Calu3 (cell line): ENCODE measurements at regions not wholly inside any gene's neighbourhood (a gene's known extent, or its start where the extent isn't known, plus 50 kb on each side); places are given as distances from the start of the nearest gene placed in this dataset.
"Not testable (repeated sequence)": the region's sequence is repeated elsewhere in the genome, so short reads cannot be mapped to it uniquely, and the experiment has no call there.

ENCODE experiments used
- BruUV-seq: library from RNA; stranded (reverse); fragments of 400-500 nt; replicated peaks from 2 replicates; lab custom pipeline; 2021; lab: Mats Ljungman, UMichigan
- CTCF ChIA-PET: fragments of 300-600 bp; sonication (Branson Sonifier 250); formaldehyde crosslinking; loops from one replicate; lab custom pipeline; 2022; ENCODE audit warnings: antibody characterized with exemption; lab: Charles Lee
- DNase-seq: peaks from one replicate; pipeline ENCODE4 v3.0.0; 2022
- H3K27ac Mint-ChIP-seq: one replicate; pipeline ENCODE4 v1.8.0; 2022; ENCODE audit warnings: mixed read lengths; ENCODE audit not compliant: unreplicated experiment
- H3K27me3 Mint-ChIP-seq: one replicate; pipeline ENCODE4 v1.8.0; 2022; ENCODE audit warnings: mixed read lengths; ENCODE audit not compliant: unreplicated experiment
- H3K36me3 Mint-ChIP-seq: one replicate; pipeline ENCODE4 v1.8.0; 2022; ENCODE audit warnings: mild to moderate bottlenecking, moderate library complexity, mixed read lengths; ENCODE audit not compliant: insufficient read depth, unreplicated experiment
- H3K4me1 Mint-ChIP-seq: one replicate; pipeline ENCODE4 v1.8.0; 2022; ENCODE audit warnings: mild to moderate bottlenecking, low read depth, mixed read lengths; ENCODE audit not compliant: unreplicated experiment
- H3K4me3 Mint-ChIP-seq: one replicate; pipeline ENCODE4 v1.8.0; 2022; ENCODE audit warnings: mild to moderate bottlenecking, low read depth, moderate library complexity, mixed read lengths; ENCODE audit not compliant: unreplicated experiment
- H3K9me3 Mint-ChIP-seq: one replicate; pipeline ENCODE4 v1.8.0; 2022; ENCODE audit warnings: low read depth, mixed read lengths; ENCODE audit not compliant: unreplicated experiment
- CTCF ChIP-seq: fragments of 200-600 bp; IDR thresholded peaks from one replicate; pipeline ENCODE4 v1.8.0; 2022; ENCODE audit warnings: antibody characterized with exemption; ENCODE audit not compliant: unreplicated experiment
- intact Hi-C: fragments of 100-400 bp; cut with micrococcal nuclease; formaldehyde crosslinking; loops from one replicate; pipeline ENCODE4 v1.10.0; 2022; ENCODE audit not compliant: unreplicated experiment

- no peak overlapping the region for H3K27ac Mint-ChIP-seq
- CTCF ChIA-PET: no interaction called here
- DNase-seq: no peak
- no peaks in the 10 kb centered on the region for H3K4me1 Mint-ChIP-seq
- peaks cover 13% of the 10 kb centered on the region for H3K9me3 Mint-ChIP-seq
- no peak overlapping the region for H3K4me3 Mint-ChIP-seq
- no peak for TF ChIP-seq CTCF
- no TSS peak for BruUV-seq
- intact Hi-C loops: no loop called here
- H3K27me3 Mint-ChIP-seq: no peaks in the 10 kb centered on the region
- no peaks in the 10 kb centered on the region for H3K36me3 Mint-ChIP-seq
Measured at GRCh38 chr14:82987502-82988124, 1454.0 kb upstream of the SEL1L start.

GRCh38 chr14:82994547-82994946 is 1460.9 kb upstream of the SEL1L start:
- H3K4me3 Mint-ChIP-seq, H3K9me3 Mint-ChIP-seq, intact Hi-C loops, DNase-seq, H3K27ac Mint-ChIP-seq, H3K27me3 Mint-ChIP-seq, H3K36me3 Mint-ChIP-seq, CTCF ChIA-PET, BruUV-seq, H3K4me1 Mint-ChIP-seq: not testable (repeated sequence)

- no peak for DNase-seq
- H3K9me3 Mint-ChIP-seq: no peaks in the 10 kb centered on the region
- intact Hi-C loops: no loop called here
- no peak overlapping the region for H3K27ac Mint-ChIP-seq
- BruUV-seq: no TSS peak
- no peaks in the 10 kb centered on the region for H3K36me3 Mint-ChIP-seq
- no peaks in the 10 kb centered on the region for H3K4me1 Mint-ChIP-seq
- CTCF ChIA-PET: no interaction called here
- H3K4me3 Mint-ChIP-seq: no peak overlapping the region
- TF ChIP-seq CTCF: no peak
- no peaks in the 10 kb centered on the region for H3K27me3 Mint-ChIP-seq
Measured at GRCh38 chr14:82999802-83000201, 1466.1 kb upstream of the SEL1L start.

- intact Hi-C loops: no loop called here
- BruUV-seq: no TSS peak
- H3K27me3 Mint-ChIP-seq: no peaks in the 10 kb centered on the region
- H3K4me1 Mint-ChIP-seq: no peaks in the 10 kb centered on the region
- CTCF ChIA-PET: no interaction called here
- no peak overlapping the region for H3K4me3 Mint-ChIP-seq
- H3K9me3 Mint-ChIP-seq: peaks cover 6% of the 10 kb centered on the region
- no peak for TF ChIP-seq CTCF
- H3K27ac Mint-ChIP-seq: no peak overlapping the region
- no peak for DNase-seq
- no peaks in the 10 kb centered on the region for H3K36me3 Mint-ChIP-seq
Measured at GRCh38 chr14:83004456-83005006, 1470.9 kb upstream of the SEL1L start.

GRCh38 chr14:83006121-83006670 is 1472.5 kb upstream of the SEL1L start:
- no peak for TF ChIP-seq CTCF
- intact Hi-C loops: no loop called here
- Mint-ChIP-seq H3K36me3 (no peaks in the 10 kb centered on the region), H3K27ac (no peak overlapping the region), H3K9me3 (peaks cover 6% of the 10 kb centered on the region), H3K27me3 (no peaks in the 10 kb centered on the region), H3K4me3 (no peak overlapping the region), H3K4me1 (no peaks in the 10 kb centered on the region)
- no peak for DNase-seq
- no TSS peak for BruUV-seq
- CTCF ChIA-PET: no interaction called here

GRCh38 chr14:83007052-83007451 is 1473.4 kb upstream of the SEL1L start:
- H3K9me3 Mint-ChIP-seq, CTCF ChIA-PET, intact Hi-C loops, H3K27me3 Mint-ChIP-seq, BruUV-seq, H3K4me3 Mint-ChIP-seq, H3K4me1 Mint-ChIP-seq, DNase-seq, H3K27ac Mint-ChIP-seq, H3K36me3 Mint-ChIP-seq: not testable (repeated sequence)
